GM13976 (cell line): ENCODE measurements at regions not wholly inside any gene's neighbourhood (a gene's known extent, or its start where the extent isn't known, plus 50 kb on each side); places are given as distances from the start of the nearest gene placed in this dataset.

Experiments
- DNase-seq: peaks from one replicate; pipeline ENCODE4 v3.0.0; 2012; ENCODE audit warnings: low spot score
- CTCF ChIP-seq: IDR thresholded peaks from 2 replicates; pipeline ENCODE4 v1.5.1; 2012; ENCODE audit warnings: borderline replicate concordance, mild to moderate bottlenecking; ENCODE audit not compliant: insufficient read depth; ENCODE audit errors: extremely low read depth, missing control alignments, control extremely low read depth
- in situ Hi-C: fragments of 300-500 bp; cut with MboI; formaldehyde crosslinking; loops from one replicate; pipeline ENCODE4 v1.12.0; 2022; ENCODE audit warnings: low sequenced_read_pairs, mixed read lengths, inconsistent platforms; ENCODE audit not compliant: unreplicated experiment

GRCh38 chr4:187380181-187380581, 615.4 kb upstream of the ZFP42 start:
- in situ Hi-C loops, result no loop called here
- no peak for TF ChIP-seq CTCF
- DNase-seq, result no peak

- no peak for TF ChIP-seq CTCF
- in situ Hi-C loops, result no loop called here
- DNase-seq, result no peak
Measured at GRCh38 chr4:187383181-187383580, 612.4 kb upstream of the ZFP42 start.

- no peak for TF ChIP-seq CTCF
- in situ Hi-C loops, result no loop called here
- no peak for DNase-seq
Measured at GRCh38 chr4:187387739-187388138, 607.8 kb upstream of the ZFP42 start.

GRCh38 chr4:187389420-187389819, 606.2 kb upstream of the ZFP42 start:
- in situ Hi-C loops, result no loop called here
- no peak for DNase-seq
- no peak for TF ChIP-seq CTCF

GRCh38 chr4:187390646-187391045, 604.9 kb upstream of the ZFP42 start:
- in situ Hi-C loops, result no loop called here
- TF ChIP-seq CTCF, result no peak
- no peak for DNase-seq

- TF ChIP-seq CTCF, result no peak
- in situ Hi-C loops, result no loop called here
- DNase-seq, result no peak
Measured at GRCh38 chr4:187393531-187394344, 601.8 kb upstream of the ZFP42 start.
